ENCODE measurements at regions not wholly inside any gene's neighbourhood (a gene's known extent, or its start where the extent isn't known, plus 50 kb on each side); places are given as distances from the start of the nearest gene placed in this dataset.

GRCh38 chr9:124098141-124098905, 86.8 kb downstream of the LHX2 start:
- TF ChIP-seq, protein P1, sequence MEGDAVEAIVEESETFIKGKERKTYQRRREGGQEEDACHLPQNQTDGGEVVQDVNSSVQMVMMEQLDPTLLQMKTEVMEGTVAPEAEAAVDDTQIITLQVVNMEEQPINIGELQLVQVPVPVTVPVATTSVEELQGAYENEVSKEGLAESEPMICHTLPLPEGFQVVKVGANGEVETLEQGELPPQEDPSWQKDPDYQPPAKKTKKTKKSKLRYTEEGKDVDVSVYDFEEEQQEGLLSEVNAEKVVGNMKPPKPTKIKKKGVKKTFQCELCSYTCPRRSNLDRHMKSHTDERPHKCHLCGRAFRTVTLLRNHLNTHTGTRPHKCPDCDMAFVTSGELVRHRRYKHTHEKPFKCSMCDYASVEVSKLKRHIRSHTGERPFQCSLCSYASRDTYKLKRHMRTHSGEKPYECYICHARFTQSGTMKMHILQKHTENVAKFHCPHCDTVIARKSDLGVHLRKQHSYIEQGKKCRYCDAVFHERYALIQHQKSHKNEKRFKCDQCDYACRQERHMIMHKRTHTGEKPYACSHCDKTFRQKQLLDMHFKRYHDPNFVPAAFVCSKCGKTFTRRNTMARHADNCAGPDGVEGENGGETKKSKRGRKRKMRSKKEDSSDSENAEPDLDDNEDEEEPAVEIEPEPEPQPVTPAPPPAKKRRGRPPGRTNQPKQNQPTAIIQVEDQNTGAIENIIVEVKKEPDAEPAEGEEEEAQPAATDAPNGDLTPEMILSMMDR (IDR thresholded peaks at IDR 0.05): no peak
- TF ChIP-seq POLR2AphosphoS5 (IDR thresholded peaks at IDR 0.05; ENCODE audit: low read depth, low read length): no peak
